ENCODE measurements at regions not wholly inside any gene's neighbourhood (a gene's known extent, or its start where the extent isn't known, plus 50 kb on each side); places are given as distances from the start of the nearest gene placed in this dataset.

GRCh38 chr12:83759906-83760305, 1073.2 kb downstream of the TMTC2 start:
- CTCF ChIA-PET: no interaction called here
- no peak for DNase-seq (ENCODE audit: extremely low spot score)
- POLR2A ChIA-PET: no interaction called here
- no peak for TF ChIP-seq L3MBTL2 (conservative IDR thresholded peaks at IDR 0.05)
- no peak for TF ChIP-seq NFRKB (IDR thresholded peaks at IDR 0.05)
- no peak for TF ChIP-seq ELF4 (IDR thresholded peaks at IDR 0.05)
- TF ChIP-seq, protein P1, sequence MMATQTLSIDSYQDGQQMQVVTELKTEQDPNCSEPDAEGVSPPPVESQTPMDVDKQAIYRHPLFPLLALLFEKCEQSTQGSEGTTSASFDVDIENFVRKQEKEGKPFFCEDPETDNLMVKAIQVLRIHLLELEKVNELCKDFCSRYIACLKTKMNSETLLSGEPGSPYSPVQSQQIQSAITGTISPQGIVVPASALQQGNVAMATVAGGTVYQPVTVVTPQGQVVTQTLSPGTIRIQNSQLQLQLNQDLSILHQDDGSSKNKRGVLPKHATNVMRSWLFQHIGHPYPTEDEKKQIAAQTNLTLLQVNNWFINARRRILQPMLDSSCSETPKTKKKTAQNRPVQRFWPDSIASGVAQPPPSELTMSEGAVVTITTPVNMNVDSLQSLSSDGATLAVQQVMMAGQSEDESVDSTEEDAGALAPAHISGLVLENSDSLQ (IDR thresholded peaks at IDR 0.05): peak; percentile 76

- DNase-seq (ENCODE audit: extremely low spot score): no peak
- CTCF ChIA-PET: no interaction called here
- POLR2A ChIA-PET: no interaction called here
- TF ChIP-seq FOXM1 (IDR thresholded peaks at IDR 0.05; ENCODE audit: borderline replicate concordance) (no peak), ARNT (IDR thresholded peaks at IDR 0.05) (no peak)
- TF ChIP-seq, protein P1 (IDR thresholded peaks at IDR 0.05): peak; percentile 64
These were observed 1072.4 kb downstream of the TMTC2 start for GRCh38 chr12:83758888-83759631.

GRCh38 chr12:83753904-83754303, 1067.2 kb downstream of the TMTC2 start:
- ChIA-PET CTCF (no interaction called here), POLR2A (no interaction called here)
- TF ChIP-seq CTBP1 (IDR thresholded peaks at IDR 0.05; ENCODE audit: borderline replicate concordance) (no peak), ELF4 (IDR thresholded peaks at IDR 0.05) (no peak), NFRKB (IDR thresholded peaks at IDR 0.05) (no peak), FOXK2 (IDR thresholded peaks at IDR 0.05) (no peak), L3MBTL2 (conservative IDR thresholded peaks at IDR 0.05) (no peak), HDGF (IDR thresholded peaks at IDR 0.05; ENCODE audit: borderline replicate concordance) (no peak), FOXM1 (IDR thresholded peaks at IDR 0.05; ENCODE audit: borderline replicate concordance) (no peak), SUZ12 (IDR thresholded peaks at IDR 0.05) (no peak), ZNF384 (IDR thresholded peaks at IDR 0.05) (no peak), LEF1 (IDR thresholded peaks at IDR 0.05; ENCODE audit: borderline replicate concordance) (no peak), BHLHE40 (IDR thresholded peaks at IDR 0.05; ENCODE audit: borderline replicate concordance) (no peak), ARNT (IDR thresholded peaks at IDR 0.05) (no peak)
- TF ChIP-seq, protein P1 (IDR thresholded peaks at IDR 0.05): no peak
- no peak for DNase-seq (ENCODE audit: extremely low spot score)

- ChIA-PET CTCF (no interaction called here), POLR2A (no interaction called here)
- no peak for TF ChIP-seq ELF4 (IDR thresholded peaks at IDR 0.05)
- no peak for TF ChIP-seq TARDBP (IDR thresholded peaks at IDR 0.05)
- no peak for TF ChIP-seq ZNF384 (IDR thresholded peaks at IDR 0.05)
- no peak for TF ChIP-seq SUZ12 (IDR thresholded peaks at IDR 0.05)
- TF ChIP-seq FOXK2 (IDR thresholded peaks at IDR 0.05): no peak
- TF ChIP-seq, protein P1 (IDR thresholded peaks at IDR 0.05): no peak
- no peak for TF ChIP-seq FOXA1 (IDR thresholded peaks at IDR 0.05)
- TF ChIP-seq BHLHE40 (IDR thresholded peaks at IDR 0.05; ENCODE audit: borderline replicate concordance): no peak
- no peak for TF ChIP-seq FOXM1 (IDR thresholded peaks at IDR 0.05; ENCODE audit: borderline replicate concordance)
- no peak for TF ChIP-seq LEF1 (IDR thresholded peaks at IDR 0.05; ENCODE audit: borderline replicate concordance)
- no peak for TF ChIP-seq NFRKB (IDR thresholded peaks at IDR 0.05)
- no peak for TF ChIP-seq ARNT (IDR thresholded peaks at IDR 0.05)
- no peak for TF ChIP-seq HDGF (IDR thresholded peaks at IDR 0.05; ENCODE audit: borderline replicate concordance)
- TF ChIP-seq CTBP1 (IDR thresholded peaks at IDR 0.05; ENCODE audit: borderline replicate concordance): no peak
- no peak for TF ChIP-seq L3MBTL2 (conservative IDR thresholded peaks at IDR 0.05)
- TF ChIP-seq SP1 (IDR thresholded peaks at IDR 0.05): no peak
- DNase-seq (ENCODE audit: extremely low spot score): no peak
These were observed 1066.5 kb downstream of the TMTC2 start for GRCh38 chr12:83753205-83753604.

GRCh38 chr12:83739607-83740006, 1052.9 kb downstream of the TMTC2 start:
- CTCF ChIA-PET: no interaction called here

More at GRCh38 chr12:83739607-83740006, 1052.9 kb downstream of the TMTC2 start:
- no peak for DNase-seq (ENCODE audit: extremely low spot score)
- POLR2A ChIA-PET: no interaction called here
- TF ChIP-seq HDGF (IDR thresholded peaks at IDR 0.05; ENCODE audit: borderline replicate concordance) (no peak), L3MBTL2 (conservative IDR thresholded peaks at IDR 0.05) (no peak), CTBP1 (IDR thresholded peaks at IDR 0.05; ENCODE audit: borderline replicate concordance) (no peak), ZNF384 (IDR thresholded peaks at IDR 0.05) (no peak), BHLHE40 (IDR thresholded peaks at IDR 0.05; ENCODE audit: borderline replicate concordance) (no peak), SUZ12 (IDR thresholded peaks at IDR 0.05) (no peak), ARNT (IDR thresholded peaks at IDR 0.05) (no peak), FOXK2 (IDR thresholded peaks at IDR 0.05) (no peak), FOXA1 (IDR thresholded peaks at IDR 0.05) (no peak), TARDBP (IDR thresholded peaks at IDR 0.05) (no peak), LEF1 (IDR thresholded peaks at IDR 0.05; ENCODE audit: borderline replicate concordance) (no peak), SP1 (IDR thresholded peaks at IDR 0.05) (no peak), ELF4 (IDR thresholded peaks at IDR 0.05) (no peak), FOXM1 (IDR thresholded peaks at IDR 0.05; ENCODE audit: borderline replicate concordance) (no peak), NFRKB (IDR thresholded peaks at IDR 0.05) (no peak)
- TF ChIP-seq, protein P1 (IDR thresholded peaks at IDR 0.05): no peak
